GM12873 (cell line): ENCODE measurements at regions not wholly inside any gene's neighbourhood (a gene's known extent, or its start where the extent isn't known, plus 50 kb on each side); places are given as distances from the start of the nearest gene placed in this dataset.

ENCODE experiments used
- TF ChIP-seq, protein P1 (sequence below): IDR thresholded peaks from 2 replicates; pipeline ENCODE4 v1.5.1; 2012; ENCODE audit warnings: low read depth, mild to moderate bottlenecking, moderate library complexity, low read length, control low read depth; ENCODE audit not compliant: insufficient read depth; ENCODE audit errors: missing control alignments

DNA sequence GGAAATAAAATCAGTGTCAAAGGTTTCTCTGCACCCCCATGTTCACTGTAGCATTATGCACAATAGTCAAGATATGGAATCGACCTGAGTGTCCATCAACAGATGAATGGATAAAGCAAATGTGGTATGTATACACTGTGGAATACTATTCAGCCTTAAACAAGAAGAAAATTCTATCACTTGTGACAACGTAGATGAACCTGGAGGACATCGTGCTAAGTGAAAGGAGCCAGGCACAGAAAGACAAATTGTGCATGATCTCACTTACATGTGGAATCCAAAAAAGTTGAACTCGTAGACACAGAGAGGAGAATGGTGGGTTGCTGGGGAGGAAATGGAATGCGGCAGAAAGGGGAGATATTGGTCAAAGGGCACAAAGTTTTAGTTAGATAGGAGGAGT lies 136.3 kb upstream of the ESR1 start:
- TF ChIP-seq, protein P1, sequence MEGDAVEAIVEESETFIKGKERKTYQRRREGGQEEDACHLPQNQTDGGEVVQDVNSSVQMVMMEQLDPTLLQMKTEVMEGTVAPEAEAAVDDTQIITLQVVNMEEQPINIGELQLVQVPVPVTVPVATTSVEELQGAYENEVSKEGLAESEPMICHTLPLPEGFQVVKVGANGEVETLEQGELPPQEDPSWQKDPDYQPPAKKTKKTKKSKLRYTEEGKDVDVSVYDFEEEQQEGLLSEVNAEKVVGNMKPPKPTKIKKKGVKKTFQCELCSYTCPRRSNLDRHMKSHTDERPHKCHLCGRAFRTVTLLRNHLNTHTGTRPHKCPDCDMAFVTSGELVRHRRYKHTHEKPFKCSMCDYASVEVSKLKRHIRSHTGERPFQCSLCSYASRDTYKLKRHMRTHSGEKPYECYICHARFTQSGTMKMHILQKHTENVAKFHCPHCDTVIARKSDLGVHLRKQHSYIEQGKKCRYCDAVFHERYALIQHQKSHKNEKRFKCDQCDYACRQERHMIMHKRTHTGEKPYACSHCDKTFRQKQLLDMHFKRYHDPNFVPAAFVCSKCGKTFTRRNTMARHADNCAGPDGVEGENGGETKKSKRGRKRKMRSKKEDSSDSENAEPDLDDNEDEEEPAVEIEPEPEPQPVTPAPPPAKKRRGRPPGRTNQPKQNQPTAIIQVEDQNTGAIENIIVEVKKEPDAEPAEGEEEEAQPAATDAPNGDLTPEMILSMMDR: no peak

DNA sequence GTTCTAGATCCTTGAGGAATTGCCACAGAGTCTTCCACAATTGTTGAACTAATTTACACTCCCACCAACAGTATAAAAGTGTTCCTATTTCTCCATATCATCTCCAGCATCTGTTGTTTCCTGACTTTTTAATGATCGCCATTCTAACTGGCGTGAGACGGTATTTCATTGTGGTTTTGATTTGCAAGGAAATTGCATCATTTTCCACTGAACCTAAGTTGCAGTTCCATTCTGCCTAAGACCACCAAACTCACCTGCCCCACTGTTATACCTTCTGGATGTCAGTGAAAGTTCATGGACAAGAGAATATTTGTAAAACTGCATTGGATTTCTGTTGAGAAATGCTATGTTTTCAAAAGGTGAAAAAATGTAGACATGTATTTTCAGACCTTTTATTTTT lies 132.9 kb upstream of the ESR1 start:
- TF ChIP-seq, protein P1: no peak

DNA sequence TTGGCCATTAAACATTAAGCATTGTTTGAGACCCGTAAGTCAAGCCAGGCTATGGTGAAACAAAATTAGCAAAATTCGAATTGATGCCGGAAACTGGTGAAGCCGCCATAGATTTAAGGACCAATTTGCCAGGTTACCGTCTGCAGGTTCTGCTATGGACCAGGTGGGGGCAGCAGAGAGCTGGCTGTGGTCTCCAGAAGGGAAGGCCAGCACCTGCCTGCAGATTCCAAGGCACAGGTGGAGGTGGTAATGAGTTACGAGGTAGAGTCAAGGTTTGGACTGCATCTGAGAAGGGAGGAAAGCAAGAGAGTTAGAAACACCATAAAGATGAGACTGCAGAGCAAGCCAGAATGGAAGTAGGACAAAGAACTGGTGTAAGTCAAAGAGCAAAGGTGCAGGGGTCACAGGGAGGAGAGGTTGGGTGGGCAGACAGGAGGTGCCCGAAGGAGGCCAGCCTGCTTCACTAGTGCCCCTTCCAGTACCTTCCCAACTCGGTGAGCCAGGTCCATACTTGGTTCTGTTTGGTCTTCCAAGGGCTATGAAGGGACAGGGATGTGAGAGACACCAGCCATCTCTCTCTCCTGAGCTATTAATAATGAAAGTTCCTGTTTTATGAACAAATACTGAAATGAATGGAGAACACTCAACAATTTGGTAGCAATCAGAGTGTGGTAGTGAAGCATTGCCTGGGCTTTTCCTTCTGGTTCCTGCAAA lies 131.6 kb upstream of the ESR1 start:
- TF ChIP-seq, protein P1: peak; percentile 94

DNA sequence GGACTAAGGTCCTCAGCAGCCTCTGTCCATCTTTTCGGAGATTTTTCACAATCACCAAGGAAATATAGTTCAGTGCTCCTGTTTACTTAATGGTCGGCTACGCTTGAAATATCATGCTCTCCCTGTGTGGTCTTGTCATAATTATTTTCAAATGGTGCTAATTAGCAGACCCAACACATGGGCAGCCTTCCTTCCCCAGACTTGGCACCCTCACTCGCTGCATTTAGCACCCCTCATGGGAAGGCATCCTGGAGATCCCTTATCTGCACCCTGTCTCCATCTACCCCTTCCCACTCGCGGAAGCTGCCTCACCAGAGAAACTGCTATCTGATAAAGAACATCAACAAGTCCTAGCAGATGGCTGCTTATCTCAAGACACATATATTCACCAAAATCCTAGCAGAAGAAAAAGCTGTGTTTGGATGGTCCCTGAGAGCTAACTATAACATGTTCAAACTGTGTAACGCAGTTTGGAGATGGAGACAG lies 131.0 kb upstream of the ESR1 start:
- TF ChIP-seq, protein P1: no peak

DNA sequence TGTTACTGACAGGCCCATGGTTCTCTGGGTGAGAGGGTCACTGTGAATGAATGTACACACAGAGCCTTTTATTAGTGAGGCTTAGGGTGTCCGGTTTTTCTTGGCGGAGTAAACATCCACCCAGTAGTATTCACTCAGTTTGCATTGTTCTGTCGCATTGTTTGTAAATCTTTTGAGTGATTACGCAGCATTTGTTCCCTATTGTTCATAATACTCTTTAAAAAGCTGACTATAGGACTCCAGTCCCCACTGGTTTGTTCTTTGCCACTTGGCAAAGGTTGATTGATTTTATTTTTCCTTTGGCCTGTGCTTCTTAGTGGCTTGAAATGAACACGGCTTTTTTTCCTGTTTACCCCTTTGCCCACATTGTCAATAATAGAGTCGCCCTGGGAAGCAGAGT lies 130.1 kb upstream of the ESR1 start:
- TF ChIP-seq, protein P1: no peak

DNA sequence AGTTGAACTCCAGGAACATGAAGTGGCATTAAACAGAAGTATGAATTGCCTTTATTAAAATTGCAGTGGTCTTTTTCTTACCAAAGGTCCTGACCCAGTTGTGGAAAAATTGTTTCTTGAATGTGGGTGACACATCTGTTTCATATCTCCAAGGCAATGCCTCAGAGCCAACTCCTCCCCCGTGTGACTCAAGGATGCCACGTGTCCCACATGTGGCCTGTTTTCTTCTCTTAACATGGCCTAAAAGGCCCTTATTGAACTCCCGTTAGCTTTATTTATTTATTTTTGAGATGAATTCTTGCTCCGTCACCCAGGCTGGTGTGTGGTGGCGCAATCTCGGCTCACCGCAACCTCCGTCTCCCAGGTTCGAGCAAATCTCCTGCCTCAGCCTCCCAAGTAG lies 128.4 kb upstream of the ESR1 start:
- TF ChIP-seq, protein P1: no peak

DNA sequence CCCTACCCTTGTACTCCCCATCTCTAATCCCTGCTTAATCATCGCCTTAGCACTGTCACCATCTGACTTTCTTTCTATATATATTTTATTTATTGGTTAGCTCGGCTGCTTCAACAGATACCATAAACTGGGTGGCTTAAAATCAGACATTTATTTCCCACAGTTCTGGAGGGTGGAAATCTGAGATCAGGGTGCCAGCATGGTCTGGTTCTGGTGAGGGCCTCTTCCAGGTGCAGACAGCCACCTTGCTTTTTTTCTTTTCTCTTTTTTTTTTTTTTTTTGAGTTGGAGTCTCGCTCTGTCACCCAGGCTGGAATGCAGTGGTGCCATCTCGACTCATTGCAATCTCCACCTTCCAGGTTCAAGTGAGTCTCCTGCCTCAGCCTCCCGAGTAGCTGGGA lies 127.5 kb upstream of the ESR1 start:
- TF ChIP-seq, protein P1: no peak
